WTC11 (cell line): ENCODE measurements at regions not wholly inside any gene's neighbourhood (a gene's known extent, or its start where the extent isn't known, plus 50 kb on each side); places are given as distances from the start of the nearest gene placed in this dataset.
"Not testable (repeated sequence)": the region's sequence is repeated elsewhere in the genome, so short reads cannot be mapped to it uniquely, and the experiment has no call there.

Experiments used
- ATAC-seq: fragments of 200-7000 bp; cut with Tn5 transposase; 2 replicates; pipeline ENCODE4 v1.10.0; 2021; ENCODE audit warnings: mild to moderate bottlenecking, moderate library complexity
- CTCF ChIA-PET: fragments of 300-600 bp; sonication (Branson Sonifier 250); formaldehyde crosslinking; loops from one replicate; lab custom pipeline; 2021; ENCODE audit warnings: antibody characterized with exemption; lab: Charles Lee
- POLR2A ChIA-PET: fragments of 350-600 bp; sonication (Branson Sonifier 250); formaldehyde crosslinking; loops from one replicate; lab custom pipeline; 2021; ENCODE audit warnings: antibody characterized with exemption; lab: Charles Lee
- DNase-seq: peaks from one replicate; pipeline ENCODE4 v3.0.0; 2021; ENCODE audit warnings: low spot score
- H3K27ac Mint-ChIP-seq: 2 replicates; pipeline ENCODE4 v1.8.0; 2021; ENCODE audit warnings: mixed read lengths
- H3K27me3 Mint-ChIP-seq: 2 replicates; pipeline ENCODE4 v1.8.0; 2021; ENCODE audit warnings: low read depth, mild to moderate bottlenecking, moderate library complexity, mixed read lengths
- H3K36me3 Mint-ChIP-seq: 2 replicates; pipeline ENCODE4 v1.8.0; 2021; ENCODE audit warnings: mixed read lengths
- H3K4me1 Mint-ChIP-seq: 2 replicates; pipeline ENCODE4 v1.8.0; 2022; ENCODE audit warnings: mixed read lengths
- H3K4me3 Mint-ChIP-seq: 2 replicates; pipeline ENCODE4 v1.8.0; 2021; ENCODE audit warnings: mild to moderate bottlenecking, moderate library complexity, mixed read lengths
- H3K9me3 Mint-ChIP-seq: 2 replicates; pipeline ENCODE4 v1.8.0; 2021; ENCODE audit warnings: mixed read lengths
- AFF4 ChIP-seq: sonication (generic); formaldehyde crosslinking; IDR thresholded peaks from 2 replicates; pipeline ENCODE4 v1.8.1; 2023; ENCODE audit warnings: mild to moderate bottlenecking, missing genetic modification reagents, borderline replicate concordance
- FOXJ3 ChIP-seq: sonication (generic); formaldehyde crosslinking; IDR thresholded peaks from 2 replicates; pipeline ENCODE4 v1.9.0; 2021; ENCODE audit warnings: missing genetic modification reagents, mild to moderate bottlenecking, borderline replicate concordance
- FOXK1 ChIP-seq: sonication (generic); formaldehyde crosslinking; IDR thresholded peaks from 2 replicates; pipeline ENCODE4 v1.8.0; 2022; ENCODE audit warnings: mild to moderate bottlenecking, moderate library complexity, missing genetic modification reagents
- FOXP1 ChIP-seq: sonication (generic); formaldehyde crosslinking; IDR thresholded peaks from 2 replicates; pipeline ENCODE4 v1.8.0; 2022; ENCODE audit warnings: missing genetic modification reagents, mild to moderate bottlenecking, moderate library complexity, borderline replicate concordance
- GTF2I ChIP-seq: fragments of 250-450 bp; sonication (Bioruptor Pico); conservative IDR thresholded peaks from 2 replicates; pipeline ENCODE4 v1.4.0; 2021; ENCODE audit warnings: mild to moderate bottlenecking
- JAZF1 ChIP-seq: fragments of 250-450 bp; sonication (Bioruptor Pico); IDR thresholded peaks from 2 replicates; pipeline ENCODE4 v1.9.0; 2021; ENCODE audit warnings: moderate library complexity, mild to moderate bottlenecking, inconsistent platforms
- NR1H2 ChIP-seq: sonication (generic); formaldehyde crosslinking; IDR thresholded peaks from 2 replicates; pipeline ENCODE4 v1.9.0; 2021; ENCODE audit warnings: mild to moderate bottlenecking, moderate library complexity, missing genetic modification reagents
- NR2C2 ChIP-seq: sonication (generic); formaldehyde crosslinking; IDR thresholded peaks from 2 replicates; pipeline ENCODE4 v1.8.0; 2022; ENCODE audit warnings: mild to moderate bottlenecking, missing genetic modification reagents
- SMAD3 ChIP-seq: sonication (generic); formaldehyde crosslinking; IDR thresholded peaks from 2 replicates; pipeline ENCODE4 v1.8.0; 2022; ENCODE audit warnings: missing genetic modification reagents, mild to moderate bottlenecking, borderline replicate concordance
- SMAD4 ChIP-seq: sonication (generic); formaldehyde crosslinking; IDR thresholded peaks from 2 replicates; pipeline ENCODE4 v1.8.0; 2022; ENCODE audit warnings: mild to moderate bottlenecking, missing genetic modification reagents
- SOX15 ChIP-seq: fragments of 250-450 bp; sonication (Bioruptor Pico); IDR thresholded peaks from 2 replicates; pipeline ENCODE4 v1.9.0; 2021; ENCODE audit warnings: mild to moderate bottlenecking
- STAT6 ChIP-seq: sonication (generic); formaldehyde crosslinking; conservative IDR thresholded peaks from 2 replicates; pipeline ENCODE4 v1.8.1; 2023; ENCODE audit warnings: mild to moderate bottlenecking, low read depth, missing genetic modification reagents, moderate library complexity
- TCF7 ChIP-seq: sonication (generic); formaldehyde crosslinking; IDR thresholded peaks from 2 replicates; pipeline ENCODE4 v1.8.0; 2022; ENCODE audit warnings: mild to moderate bottlenecking, low read depth, missing genetic modification reagents, moderate library complexity
- TP53 ChIP-seq: sonication (generic); formaldehyde crosslinking; IDR thresholded peaks from 2 replicates; pipeline ENCODE4 v1.8.1; 2023; ENCODE audit warnings: mild to moderate bottlenecking, missing genetic modification reagents
- TF ChIP-seq, protein P1 (sequence below): sonication (generic); formaldehyde crosslinking; IDR thresholded peaks from 2 replicates; pipeline ENCODE4 v1.8.1; 2022; ENCODE audit warnings: mild to moderate bottlenecking, moderate library complexity, missing genetic modification reagents
- TF ChIP-seq, protein P2 (sequence below): sonication (generic); formaldehyde crosslinking; IDR thresholded peaks from 2 replicates; pipeline ENCODE4 v1.8.1; 2023; ENCODE audit warnings: mild to moderate bottlenecking, missing genetic modification reagents, moderate library complexity
- TF ChIP-seq, protein P3 (sequence below): sonication (generic); formaldehyde crosslinking; IDR thresholded peaks from 2 replicates; pipeline ENCODE4 v1.8.1; 2023; ENCODE audit warnings: mild to moderate bottlenecking, moderate library complexity, missing genetic modification reagents
- TF ChIP-seq, protein P4 (sequence below): sonication (generic); formaldehyde crosslinking; IDR thresholded peaks from 2 replicates; pipeline ENCODE4 v1.8.0; 2023; ENCODE audit warnings: missing genetic modification reagents
- TF ChIP-seq, protein P5 (sequence below): fragments of 250-450 bp; sonication (Bioruptor Pico); IDR thresholded peaks from 2 replicates; pipeline ENCODE4 v1.9.0; 2021; ENCODE audit warnings: mild to moderate bottlenecking

DNA sequence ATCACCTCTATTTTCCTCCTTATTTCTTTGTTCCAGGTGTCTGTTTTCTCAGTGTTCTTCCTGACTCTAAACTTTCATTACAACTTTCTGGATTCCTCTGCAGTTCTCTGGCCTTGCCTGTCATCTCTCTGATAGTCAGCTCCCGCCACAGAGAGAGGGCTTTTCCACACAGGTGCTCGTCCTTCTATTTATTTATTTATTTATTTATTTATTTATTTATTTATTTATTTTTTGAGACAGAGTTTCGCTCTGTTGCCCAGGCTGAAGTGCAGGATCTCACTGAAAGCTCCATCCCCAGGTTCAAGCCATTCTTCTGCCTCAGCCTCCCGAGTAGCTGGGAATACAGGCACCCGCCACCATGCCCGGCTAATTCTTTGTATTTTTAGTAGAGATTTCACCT lies 554.5 kb downstream of the RPS29 start:
- DNase-seq, H3K4me1 Mint-ChIP-seq, H3K27ac Mint-ChIP-seq, CTCF ChIA-PET, H3K27me3 Mint-ChIP-seq, H3K4me3 Mint-ChIP-seq, ATAC-seq, POLR2A ChIA-PET: not testable (repeated sequence)
- H3K9me3 Mint-ChIP-seq: peaks cover 36% of the 10 kb centered on the region
- H3K36me3 Mint-ChIP-seq: peaks cover 13% of the 10 kb centered on the region

- DNase-seq (no peak), ATAC-seq (no peak)
- H3K4me3 Mint-ChIP-seq: no peak overlapping the region
- TF ChIP-seq AFF4 (CRISPR knock-in tag) (no peak), STAT6 (CRISPR knock-in tag) (no peak), GTF2I (no peak), FOXK1 (CRISPR knock-in tag) (no peak), SMAD4 (no peak), TP53 (CRISPR knock-in tag) (no peak), NR2C2 (no peak), TCF7 (no peak)
- TF ChIP-seq, protein P1, sequence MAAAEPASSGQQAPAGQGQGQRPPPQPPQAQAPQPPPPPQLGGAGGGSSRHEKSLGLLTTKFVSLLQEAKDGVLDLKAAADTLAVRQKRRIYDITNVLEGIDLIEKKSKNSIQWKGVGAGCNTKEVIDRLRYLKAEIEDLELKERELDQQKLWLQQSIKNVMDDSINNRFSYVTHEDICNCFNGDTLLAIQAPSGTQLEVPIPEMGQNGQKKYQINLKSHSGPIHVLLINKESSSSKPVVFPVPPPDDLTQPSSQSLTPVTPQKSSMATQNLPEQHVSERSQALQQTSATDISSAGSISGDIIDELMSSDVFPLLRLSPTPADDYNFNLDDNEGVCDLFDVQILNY: no peak
- TF ChIP-seq, protein P2, sequence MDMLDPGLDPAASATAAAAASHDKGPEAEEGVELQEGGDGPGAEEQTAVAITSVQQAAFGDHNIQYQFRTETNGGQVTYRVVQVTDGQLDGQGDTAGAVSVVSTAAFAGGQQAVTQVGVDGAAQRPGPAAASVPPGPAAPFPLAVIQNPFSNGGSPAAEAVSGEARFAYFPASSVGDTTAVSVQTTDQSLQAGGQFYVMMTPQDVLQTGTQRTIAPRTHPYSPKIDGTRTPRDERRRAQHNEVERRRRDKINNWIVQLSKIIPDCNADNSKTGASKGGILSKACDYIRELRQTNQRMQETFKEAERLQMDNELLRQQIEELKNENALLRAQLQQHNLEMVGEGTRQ (CRISPR knock-in tag): no peak
- ChIA-PET POLR2A (no interaction called here), CTCF (no interaction called here)
- H3K4me1 Mint-ChIP-seq: no peaks in the 10 kb centered on the region
- H3K9me3 Mint-ChIP-seq: peaks cover 34% of the 10 kb centered on the region
- peaks cover 10% of the 10 kb centered on the region for H3K36me3 Mint-ChIP-seq
- H3K27ac Mint-ChIP-seq: no peak overlapping the region
- H3K27me3 Mint-ChIP-seq: no peaks in the 10 kb centered on the region
Measured at GRCh38 chr14:49019467-49020115, 566.6 kb downstream of the RPS29 start.

- no peak overlapping the region for H3K4me3 Mint-ChIP-seq
- no peak overlapping the region for H3K27ac Mint-ChIP-seq
- CTCF ChIA-PET: no interaction called here
- no peaks in the 10 kb centered on the region for H3K27me3 Mint-ChIP-seq
- H3K4me1 Mint-ChIP-seq: no peaks in the 10 kb centered on the region
- DNase-seq: no peak
- peaks cover 20% of the 10 kb centered on the region for H3K9me3 Mint-ChIP-seq
- ATAC-seq: no peak
- POLR2A ChIA-PET: no interaction called here
- peaks cover 3% of the 10 kb centered on the region for H3K36me3 Mint-ChIP-seq
- TF ChIP-seq FOXP1 (CRISPR knock-in tag) (no peak), SOX15 (CRISPR knock-in tag) (no peak), TCF7 (no peak), SMAD3 (CRISPR knock-in tag) (no peak), NR1H2 (CRISPR knock-in tag) (no peak), TP53 (CRISPR knock-in tag) (no peak), JAZF1 (no peak), FOXJ3 (no peak)
- TF ChIP-seq, protein P3, sequence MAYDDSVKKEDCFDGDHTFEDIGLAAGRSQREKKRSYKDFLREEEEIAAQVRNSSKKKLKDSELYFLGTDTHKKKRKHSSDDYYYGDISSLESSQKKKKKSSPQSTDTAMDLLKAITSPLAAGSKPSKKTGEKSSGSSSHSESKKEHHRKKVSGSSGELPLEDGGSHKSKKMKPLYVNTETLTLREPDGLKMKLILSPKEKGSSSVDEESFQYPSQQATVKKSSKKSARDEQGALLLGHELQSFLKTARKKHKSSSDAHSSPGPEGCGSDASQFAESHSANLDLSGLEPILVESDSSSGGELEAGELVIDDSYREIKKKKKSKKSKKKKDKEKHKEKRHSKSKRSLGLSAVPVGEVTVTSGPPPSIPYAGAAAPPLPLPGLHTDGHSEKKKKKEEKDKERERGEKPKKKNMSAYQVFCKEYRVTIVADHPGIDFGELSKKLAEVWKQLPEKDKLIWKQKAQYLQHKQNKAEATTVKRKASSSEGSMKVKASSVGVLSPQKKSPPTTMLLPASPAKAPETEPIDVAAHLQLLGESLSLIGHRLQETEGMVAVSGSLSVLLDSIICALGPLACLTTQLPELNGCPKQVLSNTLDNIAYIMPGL: no peak
- TF ChIP-seq, protein P4, sequence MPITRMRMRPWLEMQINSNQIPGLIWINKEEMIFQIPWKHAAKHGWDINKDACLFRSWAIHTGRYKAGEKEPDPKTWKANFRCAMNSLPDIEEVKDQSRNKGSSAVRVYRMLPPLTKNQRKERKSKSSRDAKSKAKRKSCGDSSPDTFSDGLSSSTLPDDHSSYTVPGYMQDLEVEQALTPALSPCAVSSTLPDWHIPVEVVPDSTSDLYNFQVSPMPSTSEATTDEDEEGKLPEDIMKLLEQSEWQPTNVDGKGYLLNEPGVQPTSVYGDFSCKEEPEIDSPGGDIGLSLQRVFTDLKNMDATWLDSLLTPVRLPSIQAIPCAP (CRISPR knock-in tag): no peak
- TF ChIP-seq, protein P5, sequence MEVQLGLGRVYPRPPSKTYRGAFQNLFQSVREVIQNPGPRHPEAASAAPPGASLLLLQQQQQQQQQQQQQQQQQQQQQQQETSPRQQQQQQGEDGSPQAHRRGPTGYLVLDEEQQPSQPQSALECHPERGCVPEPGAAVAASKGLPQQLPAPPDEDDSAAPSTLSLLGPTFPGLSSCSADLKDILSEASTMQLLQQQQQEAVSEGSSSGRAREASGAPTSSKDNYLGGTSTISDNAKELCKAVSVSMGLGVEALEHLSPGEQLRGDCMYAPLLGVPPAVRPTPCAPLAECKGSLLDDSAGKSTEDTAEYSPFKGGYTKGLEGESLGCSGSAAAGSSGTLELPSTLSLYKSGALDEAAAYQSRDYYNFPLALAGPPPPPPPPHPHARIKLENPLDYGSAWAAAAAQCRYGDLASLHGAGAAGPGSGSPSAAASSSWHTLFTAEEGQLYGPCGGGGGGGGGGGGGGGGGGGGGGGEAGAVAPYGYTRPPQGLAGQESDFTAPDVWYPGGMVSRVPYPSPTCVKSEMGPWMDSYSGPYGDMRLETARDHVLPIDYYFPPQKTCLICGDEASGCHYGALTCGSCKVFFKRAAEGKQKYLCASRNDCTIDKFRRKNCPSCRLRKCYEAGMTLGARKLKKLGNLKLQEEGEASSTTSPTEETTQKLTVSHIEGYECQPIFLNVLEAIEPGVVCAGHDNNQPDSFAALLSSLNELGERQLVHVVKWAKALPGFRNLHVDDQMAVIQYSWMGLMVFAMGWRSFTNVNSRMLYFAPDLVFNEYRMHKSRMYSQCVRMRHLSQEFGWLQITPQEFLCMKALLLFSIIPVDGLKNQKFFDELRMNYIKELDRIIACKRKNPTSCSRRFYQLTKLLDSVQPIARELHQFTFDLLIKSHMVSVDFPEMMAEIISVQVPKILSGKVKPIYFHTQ (CRISPR knock-in tag): no peak
Measured at GRCh38 chr14:49017447-49017846, 568.7 kb downstream of the RPS29 start.
